Ureter (tissue), 1 donor: ENCODE measurements at regions not wholly inside any gene's neighbourhood (a gene's known extent, or its start where the extent isn't known, plus 50 kb on each side); places are given as distances from the start of the nearest gene placed in this dataset.

Source experiments
- DNase-seq: peaks from one replicate; pipeline ENCODE4 v3.0.0-alpha.2; 2020; ENCODE audit warnings: low spot score
- donor health status: DM: yes; HTN: yes; CAD: no.

DNA sequence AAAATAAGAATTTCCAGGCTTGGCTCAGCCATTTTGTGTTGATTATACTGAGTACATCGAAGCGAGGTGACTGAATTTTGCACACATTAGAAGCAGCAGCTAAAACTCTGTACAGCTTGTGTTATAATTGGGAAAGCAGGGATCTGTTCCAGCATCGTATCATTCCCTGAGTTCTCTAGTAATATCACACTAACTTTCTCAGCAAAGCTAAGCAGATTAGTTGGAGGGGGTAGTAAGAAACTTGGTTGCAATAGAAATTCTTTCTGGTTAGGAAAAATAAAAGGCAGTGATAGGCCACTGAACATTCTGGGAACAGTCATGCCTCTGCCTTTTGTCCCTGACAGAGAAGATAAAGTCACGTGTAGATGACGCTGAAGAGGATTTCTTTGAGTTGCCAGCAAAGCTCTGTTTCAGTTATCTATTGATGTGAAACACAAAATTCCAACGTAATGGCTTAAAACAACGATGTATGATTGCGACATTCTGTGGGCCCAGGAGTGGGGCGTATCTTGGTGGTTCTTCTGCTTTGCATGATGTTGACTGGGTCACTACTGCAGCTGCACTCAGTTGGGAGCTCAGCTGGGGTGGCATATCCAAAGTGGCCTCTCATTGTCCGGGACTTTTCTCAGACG is 202.1 kb upstream of the MEX3C start:
- no peak for DNase-seq

DNA sequence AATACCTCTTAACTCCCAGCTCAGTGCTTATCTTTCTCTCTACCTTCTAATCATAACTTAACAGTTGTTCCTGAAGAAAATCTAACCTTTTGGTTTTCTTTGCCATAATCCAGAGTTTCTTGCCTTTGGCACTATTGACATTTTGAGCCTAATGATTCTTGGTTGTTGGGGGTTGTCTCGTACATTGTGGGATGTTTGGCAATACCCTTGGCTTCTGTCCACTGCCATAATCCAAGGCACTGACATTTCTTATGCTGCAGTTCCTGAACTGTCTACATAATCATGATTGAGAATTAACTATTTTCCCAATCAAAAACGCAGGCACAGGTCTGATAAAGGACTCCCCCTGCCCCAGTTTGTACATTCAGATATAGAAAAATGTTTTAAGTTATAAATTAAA is 203.2 kb upstream of the MEX3C start:
- DNase-seq = no peak

DNA sequence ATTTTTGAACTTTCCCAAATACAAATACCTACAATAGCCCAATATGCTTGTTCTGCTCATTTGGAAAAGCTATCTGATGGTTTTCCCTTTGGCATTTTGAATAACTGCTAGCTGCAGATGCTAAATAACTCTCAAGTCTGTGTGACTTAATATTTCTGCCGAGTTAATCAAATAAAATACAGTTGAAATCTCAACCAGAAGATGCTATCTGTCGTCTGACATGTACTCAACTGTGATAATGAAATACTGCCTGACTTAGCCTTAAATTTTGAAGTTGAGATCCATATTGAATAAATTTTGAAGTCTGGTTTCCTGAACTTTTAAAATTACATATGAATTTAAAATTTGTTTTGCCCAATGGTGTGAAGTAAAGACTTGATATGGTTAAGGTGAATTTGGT is 204.4 kb upstream of the MEX3C start:
- no peak for DNase-seq

DNA sequence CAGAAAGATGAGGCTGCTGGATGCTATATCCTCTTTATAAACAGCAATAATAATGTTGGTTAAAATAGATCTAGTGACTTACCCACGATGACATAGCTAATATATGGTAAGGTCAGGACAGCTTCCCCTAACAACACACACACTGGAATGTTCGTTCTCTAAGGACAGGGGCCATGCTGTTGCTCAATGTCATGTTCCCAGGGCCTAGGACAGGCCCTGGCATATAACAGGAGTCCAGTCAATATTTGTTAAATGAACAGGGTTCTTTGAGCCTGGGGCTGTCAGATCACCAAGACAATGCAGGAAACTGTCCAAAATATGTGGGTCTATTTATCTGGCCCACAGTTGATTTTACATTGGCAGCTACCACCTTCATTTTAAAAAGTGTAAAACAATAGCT is 207.1 kb upstream of the MEX3C start:
- DNase-seq = no peak

DNA sequence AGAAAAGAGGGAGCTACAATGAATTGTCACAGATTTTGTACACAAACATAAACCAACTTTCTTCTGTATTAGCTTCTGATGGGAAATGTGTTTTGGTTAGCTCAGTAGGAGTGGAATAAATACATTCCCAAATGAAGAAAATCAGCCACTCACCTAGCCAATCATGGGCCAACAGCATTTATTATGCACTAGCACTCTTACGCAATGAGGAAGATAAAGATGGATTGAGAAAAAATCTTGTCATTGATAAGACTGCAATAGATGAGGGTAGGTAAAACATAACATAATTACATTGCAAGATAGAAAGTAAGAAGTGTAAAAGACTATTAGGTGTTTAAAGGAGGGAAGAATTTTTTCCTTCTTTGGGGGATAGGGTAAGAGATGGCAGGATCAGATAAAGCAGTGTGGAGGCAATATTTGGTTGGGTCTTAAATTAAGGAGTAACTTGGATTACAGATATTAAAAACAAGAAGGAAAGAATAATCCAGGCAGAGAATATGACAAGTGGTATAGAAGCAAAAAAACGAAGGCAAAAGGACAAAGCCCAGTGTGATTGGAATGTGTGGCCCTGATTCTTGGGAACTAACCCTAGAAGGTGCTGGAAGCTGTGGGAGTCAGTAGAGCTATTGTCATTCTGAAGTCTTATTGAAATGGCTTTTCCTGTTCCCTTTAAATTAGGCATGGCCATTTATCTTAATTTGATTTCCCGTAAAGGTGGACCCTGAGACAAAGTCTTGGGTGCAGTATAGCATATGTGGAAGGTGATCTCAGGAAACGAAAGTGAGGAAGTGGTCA is 208.4 kb upstream of the MEX3C start:
- no peak for DNase-seq

DNA sequence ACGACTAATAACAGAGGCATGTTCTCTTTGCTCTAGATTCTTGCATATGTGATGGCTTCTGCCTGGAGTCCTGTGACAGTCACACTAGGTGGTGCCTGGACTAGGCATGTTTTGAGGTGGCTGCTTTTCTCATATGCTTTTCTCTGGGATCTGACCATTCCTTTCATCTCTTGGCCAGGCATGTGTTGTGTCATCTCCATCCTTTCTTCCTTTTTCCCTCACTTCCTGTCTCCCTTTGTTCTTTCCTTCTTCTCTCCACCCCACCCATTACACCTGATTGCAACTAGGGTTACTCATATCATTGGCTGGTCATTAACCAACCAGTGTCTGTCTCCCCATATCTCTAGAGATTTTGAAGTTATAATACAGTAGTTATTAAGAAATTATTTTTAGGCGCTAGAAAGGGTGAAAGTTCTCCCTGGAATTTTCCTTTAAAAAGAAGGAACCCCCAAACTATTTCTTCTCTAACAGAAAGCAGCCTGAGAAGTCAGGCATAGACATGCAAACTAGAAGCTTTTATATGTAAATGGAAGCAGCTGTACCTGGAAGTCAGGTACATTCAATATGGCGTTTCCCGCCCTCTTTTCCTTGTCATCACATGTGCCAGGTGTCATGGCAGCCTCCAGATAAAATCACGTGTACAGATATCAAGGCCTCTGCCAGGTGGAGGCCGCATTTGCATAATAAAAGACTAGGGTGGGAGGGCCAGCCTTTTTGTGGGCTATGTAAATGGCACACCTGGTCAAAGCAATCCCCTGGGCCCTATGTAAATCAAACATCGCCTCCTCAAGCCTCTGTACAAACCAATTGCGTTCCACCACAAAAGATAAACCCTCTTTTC is 220.4 kb upstream of the MEX3C start:
- DNase-seq = no peak

DNA sequence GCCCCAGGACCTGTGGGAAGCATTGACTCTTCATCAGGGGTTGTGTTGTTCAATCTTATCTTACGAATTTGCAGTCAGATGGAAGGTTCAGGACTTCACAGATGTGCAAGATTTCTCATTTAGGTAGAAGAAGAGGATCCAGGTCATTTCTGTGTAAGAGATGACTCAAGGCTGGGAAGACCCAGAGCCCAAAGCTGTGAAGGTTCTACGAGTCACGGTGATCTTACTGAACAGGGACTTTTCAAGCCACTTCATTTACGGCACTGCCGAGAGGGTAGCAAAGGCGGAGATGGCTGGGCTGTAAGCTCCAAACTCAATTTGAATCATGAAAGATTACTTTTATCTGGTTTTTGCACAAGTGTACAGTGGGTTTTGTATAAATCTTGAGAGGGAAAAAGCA is 228.0 kb upstream of the MEX3C start:
- DNase-seq = no peak

DNA sequence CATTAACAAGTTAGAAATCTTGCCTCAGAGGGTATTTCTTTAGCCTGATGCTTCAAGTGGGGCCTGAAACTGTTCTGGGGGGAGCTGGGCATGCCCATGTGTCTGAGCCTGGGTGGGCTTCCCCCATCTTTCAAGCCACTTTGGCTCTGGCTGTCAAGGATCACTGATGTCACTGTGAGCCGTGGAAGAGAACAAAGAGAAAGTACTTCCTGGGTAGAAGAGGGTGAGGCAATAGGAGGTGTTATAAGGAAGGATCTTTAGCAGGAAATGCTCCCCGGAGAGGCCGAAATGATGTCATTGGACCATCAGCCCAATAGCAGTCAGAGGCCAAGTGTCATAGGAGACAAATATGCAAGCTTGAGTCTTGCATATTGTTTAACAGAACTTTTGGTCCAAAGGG is 228.4 kb upstream of the MEX3C start:
- no peak for DNase-seq

DNA sequence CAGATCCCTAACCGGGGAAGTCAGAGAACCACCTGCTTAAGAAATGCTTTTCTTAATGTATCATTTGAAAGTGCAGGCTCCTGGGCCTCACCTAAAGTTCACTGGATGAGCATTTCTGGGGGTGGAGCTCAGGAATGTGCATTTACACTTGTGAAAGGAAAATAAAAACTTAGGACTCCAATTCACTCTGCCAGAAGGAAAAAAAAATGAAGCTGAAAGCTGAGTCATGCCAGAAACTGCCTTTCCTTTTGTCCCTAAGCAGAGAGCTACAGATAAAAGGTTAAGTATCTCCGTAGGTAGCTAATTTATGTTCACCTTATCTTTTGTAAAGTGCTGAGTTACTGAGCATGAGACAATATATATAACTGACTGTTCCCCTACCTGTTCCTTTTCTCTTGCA is 229.5 kb upstream of the MEX3C start:
- no peak for DNase-seq

DNA sequence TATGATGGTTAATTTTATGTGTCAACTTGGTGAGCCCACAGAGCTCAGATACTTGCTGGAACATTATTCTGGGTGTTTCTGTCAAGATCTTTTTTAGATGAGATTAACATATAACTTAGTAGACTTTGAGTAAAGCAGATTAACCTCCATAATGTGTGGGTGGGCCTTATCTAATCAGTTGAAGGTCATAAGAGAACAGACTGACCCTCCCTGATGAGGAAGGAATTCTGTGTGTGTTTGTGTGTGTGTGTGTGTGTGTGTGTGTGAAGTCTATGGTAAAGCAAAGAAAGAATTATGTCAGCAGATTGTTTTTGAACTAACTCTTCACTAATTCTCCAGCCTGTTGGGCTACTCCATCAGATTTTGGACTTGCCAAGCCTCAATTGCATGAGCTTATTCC is 232.2 kb upstream of the MEX3C start:
- DNase-seq = no peak

DNA sequence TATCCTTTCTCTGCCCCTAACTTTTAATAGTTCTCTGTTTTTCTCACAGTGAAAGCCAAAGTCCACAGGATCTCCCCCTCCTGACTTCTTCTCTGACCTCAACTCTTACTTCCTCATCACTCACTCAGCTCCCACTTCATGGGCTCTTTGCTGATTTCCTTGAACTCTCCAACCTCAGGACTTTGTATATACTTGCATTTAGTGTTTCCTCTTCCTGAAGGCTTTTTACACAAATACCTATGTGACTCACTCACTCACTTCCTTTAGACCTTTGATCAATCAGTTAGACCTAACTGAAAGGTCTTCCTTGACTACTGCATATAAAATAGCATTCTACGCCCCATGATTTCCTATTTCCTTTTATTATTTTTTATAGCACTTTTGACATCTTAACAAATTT is 233.1 kb upstream of the MEX3C start:
- no peak for DNase-seq

DNA sequence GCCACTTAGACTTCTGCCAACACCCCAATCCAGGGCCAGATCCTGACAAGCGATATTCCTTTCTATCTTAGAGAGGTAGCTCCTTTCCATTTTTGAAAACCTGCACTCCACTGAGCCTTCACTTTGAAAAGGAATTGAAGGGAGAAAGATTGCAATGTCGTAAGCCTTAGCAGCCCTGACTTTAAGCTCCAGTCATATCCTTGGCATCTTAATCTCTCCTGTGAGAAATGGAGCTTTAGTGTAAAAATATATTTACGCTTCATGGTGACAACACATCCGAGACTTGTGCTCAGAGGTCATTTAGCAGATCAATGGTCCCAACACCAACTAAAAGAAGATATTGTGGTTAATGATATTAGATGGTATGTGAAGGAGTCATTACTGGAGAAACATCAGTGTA is 235.8 kb upstream of the MEX3C start:
- no peak for DNase-seq

DNA sequence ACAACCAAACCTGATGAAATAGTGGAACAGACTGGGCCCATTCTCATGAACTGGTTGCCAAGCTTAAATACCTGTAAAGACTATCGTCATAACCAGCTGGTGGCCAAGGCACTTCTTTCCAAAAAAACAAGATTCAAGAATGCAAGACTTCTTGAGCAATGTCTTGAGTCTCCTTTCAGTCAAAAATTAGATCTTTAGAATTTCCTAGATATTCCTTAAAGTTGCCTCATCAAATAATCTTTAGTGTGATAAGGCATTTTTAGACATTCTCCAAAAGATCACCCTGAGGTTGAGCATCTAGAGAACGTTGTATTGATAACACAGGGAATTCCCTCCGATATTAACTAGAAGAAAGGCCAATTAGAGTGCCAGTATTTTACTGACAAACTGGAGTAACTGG is 236.4 kb upstream of the MEX3C start:
- DNase-seq = no peak

DNA sequence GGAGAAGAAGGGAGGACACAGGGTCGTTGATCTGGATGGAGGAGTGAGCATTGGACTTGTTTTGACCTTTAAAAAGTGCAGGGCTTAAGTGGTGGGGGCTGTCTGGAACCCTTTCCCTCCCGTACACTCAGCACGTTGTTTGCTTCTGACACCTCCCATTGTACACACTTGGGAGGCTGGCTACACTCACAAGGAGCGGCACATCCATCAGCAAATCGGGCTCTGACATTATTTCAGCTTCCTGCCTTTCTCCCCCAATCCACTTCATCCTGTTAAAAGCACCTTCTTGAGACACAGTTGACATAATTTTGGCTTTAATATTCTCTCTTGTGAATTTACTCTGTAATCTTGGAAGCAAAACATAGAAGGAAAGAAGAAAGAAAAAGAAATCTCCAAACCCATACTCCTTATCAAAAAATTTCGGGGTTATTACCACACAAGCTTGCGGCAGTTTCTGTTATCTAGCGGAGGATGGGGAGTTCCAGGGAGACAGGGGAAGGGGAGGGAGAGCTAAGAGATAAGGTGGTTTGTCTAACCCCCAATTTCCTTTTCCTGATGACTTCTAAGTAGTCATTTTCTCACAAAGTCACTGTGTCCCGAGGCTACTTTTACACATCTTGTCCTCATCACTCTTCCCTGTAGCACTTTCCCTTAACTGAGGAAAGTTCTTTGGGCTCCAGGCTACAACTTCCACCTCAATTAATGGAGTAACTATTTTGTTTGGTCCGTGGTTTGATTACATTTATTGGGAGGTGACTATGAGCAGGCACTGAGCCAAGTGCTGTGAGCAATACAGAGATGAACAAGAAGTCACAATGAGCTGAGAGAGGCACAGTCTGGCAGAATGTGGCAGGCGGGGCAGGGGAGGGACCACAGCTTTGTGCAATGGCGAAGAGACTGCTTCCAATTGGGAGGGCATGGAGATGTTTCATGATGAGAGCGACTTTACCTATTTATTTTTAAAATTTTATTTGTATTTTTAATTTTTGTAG is 240.1 kb upstream of the MEX3C start:
- no peak for DNase-seq

DNA sequence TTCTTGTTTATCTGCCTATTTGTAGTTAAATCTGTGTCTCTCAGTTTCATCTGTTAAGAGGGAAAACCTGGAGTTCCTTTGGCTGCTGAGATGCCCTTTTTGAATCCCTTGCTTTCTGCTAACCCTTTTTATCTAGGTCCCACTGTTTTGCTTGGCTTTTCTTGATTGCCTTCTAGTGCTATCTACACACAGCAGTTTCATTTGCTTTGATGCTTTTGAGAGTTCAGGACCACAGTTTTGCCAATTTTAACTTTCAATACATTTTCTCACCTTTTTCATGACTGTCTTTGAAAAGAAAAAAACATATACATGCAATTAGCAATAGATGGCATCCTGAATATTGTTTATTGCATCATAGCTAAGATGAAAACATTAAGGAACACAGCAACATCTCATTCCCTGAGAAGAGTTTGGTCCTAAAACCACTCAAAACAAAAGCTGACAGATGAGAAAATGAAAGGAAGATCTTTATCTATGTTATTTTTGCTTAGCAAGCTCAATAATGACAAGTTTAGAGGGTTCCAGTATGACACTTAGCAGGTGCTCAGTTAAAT is 241.4 kb upstream of the MEX3C start:
- DNase-seq = no peak

DNA sequence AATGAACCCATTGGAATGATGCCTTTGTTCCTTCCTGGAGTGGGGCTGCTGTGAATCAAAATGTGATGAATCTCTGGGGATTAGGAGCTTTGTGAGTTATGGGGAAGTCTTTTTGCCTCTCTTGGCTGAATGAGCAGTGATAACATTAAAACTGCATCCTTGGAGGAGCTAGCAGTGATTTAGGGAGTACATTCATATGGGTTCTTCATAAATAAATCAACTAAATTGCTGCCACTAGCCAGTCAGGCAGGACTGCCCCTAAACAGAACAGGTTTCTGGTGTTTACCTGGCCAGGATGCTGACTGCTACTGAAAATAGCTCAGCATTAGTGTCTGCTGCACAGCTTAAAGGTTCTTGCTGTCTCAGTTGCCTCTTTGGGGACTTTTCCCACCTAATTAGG is 244.5 kb upstream of the MEX3C start:
- DNase-seq = no peak

DNA sequence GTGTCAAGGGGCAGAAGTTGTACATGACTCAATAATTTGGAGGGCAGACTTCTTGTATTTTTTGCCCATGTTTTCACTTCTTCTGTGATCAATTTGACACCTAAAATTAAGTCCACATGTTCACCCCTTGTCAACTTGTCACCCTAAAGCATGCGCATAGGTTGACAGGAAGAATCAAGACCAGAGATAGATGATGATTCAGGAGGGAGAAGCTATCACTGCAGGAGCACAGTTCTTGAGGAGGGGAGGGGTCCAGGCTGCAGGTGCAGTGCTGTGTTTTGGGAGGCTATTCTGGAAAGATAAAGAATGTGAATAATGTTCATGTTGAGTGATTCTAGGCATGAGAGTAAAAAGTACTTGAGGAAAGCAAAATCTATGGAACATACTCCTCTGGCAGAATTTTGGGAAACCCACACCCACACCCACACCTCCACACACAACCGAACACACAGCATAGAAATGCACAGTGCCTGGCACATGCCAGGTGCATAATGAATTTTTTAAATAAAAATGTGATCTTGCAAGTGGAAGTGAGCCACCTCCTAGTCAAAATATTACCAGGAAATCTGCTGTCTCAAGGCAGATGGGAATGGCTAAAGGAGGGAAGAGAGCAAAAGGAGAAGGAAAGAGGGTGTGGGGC is 249.2 kb upstream of the MEX3C start:
- DNase-seq = no peak

DNA sequence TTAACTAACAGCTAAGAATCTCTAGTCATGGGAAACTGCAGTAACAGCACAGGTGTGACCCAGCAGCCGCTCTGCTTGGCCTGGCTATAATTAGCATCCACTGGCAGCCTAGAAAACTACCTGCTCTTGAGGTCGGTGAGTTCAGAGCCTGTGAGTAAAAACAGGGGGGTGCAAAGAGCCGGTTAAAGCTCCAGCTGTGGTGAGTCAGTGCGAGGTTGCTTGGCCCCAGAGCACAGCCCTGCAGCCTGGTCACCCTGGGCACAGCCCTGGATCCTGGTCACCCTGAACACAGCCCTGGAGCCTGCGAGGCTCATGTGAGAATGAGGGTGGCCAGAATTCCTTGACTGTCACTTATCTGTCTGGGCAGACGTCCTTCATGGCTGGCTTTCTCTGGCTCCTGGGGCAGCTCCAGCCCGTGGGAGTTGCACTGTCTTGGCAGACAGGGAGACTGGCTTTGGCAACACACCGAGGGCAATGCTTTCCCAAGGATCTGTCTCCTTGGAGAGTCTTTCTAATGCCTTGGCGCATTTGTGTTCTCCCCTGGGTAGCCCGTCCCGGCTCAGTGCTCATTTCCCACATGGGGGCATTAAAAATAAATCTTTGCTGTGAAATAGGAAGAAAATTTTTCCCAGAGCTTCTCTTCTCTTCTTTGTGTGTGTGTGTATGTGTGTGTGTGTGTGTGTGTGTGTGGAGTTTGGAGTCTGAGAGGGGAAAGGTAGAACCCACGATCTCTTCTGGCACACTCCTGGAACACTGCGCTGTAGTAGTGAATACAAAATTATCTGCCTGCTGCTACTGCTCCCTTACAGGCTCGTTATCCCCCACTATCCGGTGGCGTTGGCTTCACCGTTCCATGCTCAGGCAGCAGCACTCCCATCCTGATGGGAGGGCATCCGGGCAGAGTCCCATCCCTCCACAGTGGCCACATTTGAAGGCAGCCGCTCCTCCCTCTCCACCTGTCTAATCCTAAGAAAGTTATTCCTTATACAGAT is 250.2 kb upstream of the MEX3C start:
- DNase-seq = no peak

DNA sequence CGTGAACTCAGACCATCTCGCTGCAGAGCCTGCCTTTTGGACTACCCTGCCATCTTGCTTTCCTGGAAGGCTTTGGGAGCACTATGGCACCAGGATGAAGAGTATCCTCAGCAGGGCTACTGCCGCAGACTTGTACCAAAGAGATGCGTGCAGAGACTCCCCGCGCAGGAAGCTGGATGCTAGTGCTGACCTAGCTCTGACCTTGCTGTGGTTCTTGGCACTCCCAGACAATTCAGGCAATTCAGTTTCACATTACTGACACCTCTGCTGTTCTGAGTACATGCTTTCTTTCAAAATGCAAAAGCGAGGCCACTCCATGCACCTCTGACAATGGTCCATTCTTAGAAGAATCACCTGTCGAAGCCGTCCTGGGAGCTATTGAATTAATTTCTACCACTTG is 251.5 kb upstream of the MEX3C start:
- no peak for DNase-seq

DNA sequence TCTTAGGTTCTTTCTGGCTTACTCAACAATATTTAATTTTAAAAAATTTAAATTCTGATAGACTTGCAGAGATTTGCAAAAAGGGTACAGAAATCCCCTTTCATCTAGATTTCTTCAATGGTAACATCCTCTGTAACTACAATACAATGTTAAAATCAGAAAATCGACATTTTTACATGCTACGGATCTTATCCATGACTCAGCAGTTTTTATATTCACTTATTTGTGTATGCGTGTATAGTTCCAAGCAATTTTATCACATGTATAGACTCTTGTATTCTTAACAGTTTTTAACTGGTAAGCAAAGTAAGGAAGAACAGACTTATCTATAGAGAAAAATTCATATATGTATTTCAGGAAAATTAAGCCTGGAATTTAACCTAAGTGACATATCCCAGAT is 256.1 kb upstream of the MEX3C start:
- DNase-seq = no peak
